ENCODE measurements at regions not wholly inside any gene's neighbourhood (a gene's known extent, or its start where the extent isn't known, plus 50 kb on each side); places are given as distances from the start of the nearest gene placed in this dataset.

DNA sequence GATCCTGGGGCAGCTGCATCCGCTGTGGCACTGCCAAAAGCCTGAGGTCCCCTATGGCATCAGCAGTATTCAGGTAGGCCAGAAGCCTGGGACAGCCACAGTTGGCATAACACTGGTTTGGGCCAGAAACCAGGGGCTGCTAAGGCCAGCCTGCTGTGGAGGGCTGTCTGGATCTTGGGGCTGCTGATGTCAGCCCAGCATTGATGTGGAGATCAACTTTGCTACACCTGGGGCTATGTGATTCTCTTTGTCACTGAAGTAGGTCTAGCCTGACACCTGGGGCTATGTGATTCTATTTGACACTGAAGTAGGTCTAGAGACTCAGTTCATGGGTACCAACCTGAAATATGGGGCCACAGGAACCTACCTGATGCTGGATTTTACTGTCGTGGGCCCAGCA lies 411.5 kb downstream of the RASEF start:
- TF ChIP-seq POLR2AphosphoS5 (IDR thresholded peaks at IDR 0.05; ENCODE audit: low read depth, low read length), result no peak
- no peak for TF ChIP-seq TAF1 (IDR thresholded peaks at IDR 0.05; ENCODE audit: borderline replicate concordance, insufficient read depth, low read length)
- no peak for TF ChIP-seq SIN3A (IDR thresholded peaks at IDR 0.05; ENCODE audit: borderline replicate concordance, insufficient read depth, low read length)

All from PFSK-1 (cell line).